ENCODE measurements at regions not wholly inside any gene's neighbourhood (a gene's known extent, or its start where the extent isn't known, plus 50 kb on each side); places are given as distances from the start of the nearest gene placed in this dataset.

DNA sequence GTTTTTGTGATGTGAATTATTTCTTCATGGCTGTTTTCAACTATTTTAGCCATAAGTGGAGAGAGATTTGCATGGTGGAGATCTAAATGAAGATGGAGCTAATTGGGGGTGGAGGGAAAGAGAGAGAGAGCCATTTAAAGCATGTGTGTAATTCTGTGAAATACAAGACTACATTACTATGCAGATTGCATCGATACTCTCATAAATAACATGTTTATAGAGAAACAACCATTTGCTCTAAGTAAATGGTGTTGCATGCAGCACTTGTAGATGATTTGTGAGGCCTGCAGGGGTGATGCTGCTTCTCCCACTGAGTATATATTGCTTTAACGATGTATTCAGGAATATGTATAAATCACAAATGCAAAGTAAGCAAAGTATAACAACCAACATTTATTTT is 270.2 kb upstream of the RIOK2 start:
- H3K4me1 ChIP-seq (ENCODE audit: insufficient read depth): no peaks in the 10 kb centered on the region
- no peaks in the 10 kb centered on the region; the same call in 1 of the 2 replicates for H3K9me2 ChIP-seq (ENCODE audit: insufficient read depth)
- no peaks in the 10 kb centered on the region for H3K36me3 ChIP-seq (ENCODE audit: low read depth)
- H3K9me3 ChIP-seq (ENCODE audit: low read depth): no peaks in the 10 kb centered on the region
- no peak overlapping the region for H3K4me2 ChIP-seq (ENCODE audit: unreplicated experiment)
- H3K27ac ChIP-seq: no peak overlapping the region
- DNase-seq: no peak
- no peaks in the 10 kb centered on the region for H3F3A ChIP-seq (ENCODE audit: insufficient read depth)
- WGBS, 2 experiments (ENCODE audit: low coverage in 1 of 2, low lambda C conversion rate in 2 of 2, missing lambda C conversion rate in 2 of 2): 20 to 37% methylated on average over 2 of the region's 2 CpGs
- no peak overlapping the region for H3K9ac ChIP-seq
- TF ChIP-seq EZH2phosphoT487 (IDR thresholded peaks at IDR 0.05; ENCODE audit: insufficient read depth, low read depth): no peak
- TF ChIP-seq EZH2 (IDR thresholded peaks at IDR 0.05; ENCODE audit: insufficient read depth, poor library complexity, severe bottlenecking): no peak
- in situ Hi-C loops (cut with MboI): no loop called here
- no peaks in the 10 kb centered on the region for H4K20me1 ChIP-seq (ENCODE audit: insufficient read depth)
- no peak overlapping the region for H3K4me3 ChIP-seq
- H2AFZ ChIP-seq: no peak overlapping the region
- H3K79me2 ChIP-seq (ENCODE audit: insufficient read depth): no peaks in the 10 kb centered on the region
- no peaks in the 10 kb centered on the region for H3K27me3 ChIP-seq (replicated peaks; ENCODE audit: insufficient read depth)

DNA sequence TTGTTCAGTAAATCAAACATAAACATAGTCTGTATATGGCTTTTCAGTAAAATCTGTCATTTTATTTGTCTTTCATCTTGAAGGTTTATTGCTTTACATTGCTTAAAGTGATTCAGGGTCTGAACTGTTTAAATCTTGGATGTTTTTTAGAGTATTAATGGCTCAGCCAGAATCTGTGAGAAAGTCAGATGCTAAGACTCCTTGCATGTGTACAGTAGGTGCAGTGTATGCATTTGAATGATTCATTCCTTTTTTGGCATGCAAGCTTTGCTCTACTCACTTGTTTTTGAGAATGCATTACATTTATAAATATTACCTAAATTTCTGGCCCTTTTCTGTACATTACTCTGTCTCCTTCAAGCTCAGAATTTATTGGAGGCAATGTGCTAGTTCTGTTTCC is 271.0 kb upstream of the RIOK2 start:
- H3K79me2 ChIP-seq (ENCODE audit: insufficient read depth): no peaks in the 10 kb centered on the region
- TF ChIP-seq EZH2phosphoT487 (IDR thresholded peaks at IDR 0.05; ENCODE audit: insufficient read depth, low read depth) (no peak), EZH2 (IDR thresholded peaks at IDR 0.05; ENCODE audit: insufficient read depth, poor library complexity, severe bottlenecking) (no peak)
- no peaks in the 10 kb centered on the region for H3K36me3 ChIP-seq (ENCODE audit: low read depth)
- in situ Hi-C loops (cut with MboI): no loop called here
- no peaks in the 10 kb centered on the region for H3K4me1 ChIP-seq (ENCODE audit: insufficient read depth)
- no peak overlapping the region for H3K27ac ChIP-seq
- no peaks in the 10 kb centered on the region for H3K9me3 ChIP-seq (ENCODE audit: low read depth)
- no peak for DNase-seq
- H3K27me3 ChIP-seq (replicated peaks; ENCODE audit: insufficient read depth): no peaks in the 10 kb centered on the region
- no peak overlapping the region for H3K4me3 ChIP-seq
- H3K9ac ChIP-seq: no peak overlapping the region
- H3K9me2 ChIP-seq (ENCODE audit: insufficient read depth): no peaks in the 10 kb centered on the region; the same call in 1 of the 2 replicates
- H2AFZ ChIP-seq: no peak overlapping the region
- no peaks in the 10 kb centered on the region for H3F3A ChIP-seq (ENCODE audit: insufficient read depth)
- H4K20me1 ChIP-seq (ENCODE audit: insufficient read depth): no peaks in the 10 kb centered on the region
- no peak overlapping the region for H3K4me2 ChIP-seq (ENCODE audit: unreplicated experiment)

DNA sequence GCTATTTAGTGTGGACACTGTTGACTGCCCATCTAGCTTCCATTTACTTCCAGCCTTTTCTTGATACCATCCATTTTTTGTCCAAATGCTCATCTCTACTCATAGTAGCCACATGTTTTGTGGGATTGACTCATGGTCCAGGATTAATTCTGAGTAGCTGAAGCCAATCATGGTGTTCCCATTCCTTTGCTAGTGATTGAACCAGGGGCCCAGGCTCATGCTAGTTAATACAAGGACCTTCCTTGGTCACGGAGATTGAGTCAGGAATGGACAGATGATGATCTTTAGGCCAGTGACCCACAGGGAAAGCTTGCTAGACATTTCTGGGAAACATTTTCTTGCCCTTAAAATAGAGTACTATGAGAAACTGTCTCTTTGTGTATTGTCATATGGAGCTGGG is 272.9 kb upstream of the RIOK2 start:
- Histone ChIP-seq H3K4me2 (ENCODE audit: unreplicated experiment) (no peak overlapping the region), H3K79me2 (ENCODE audit: insufficient read depth) (no peaks in the 10 kb centered on the region), H2AFZ (no peak overlapping the region), H3F3A (ENCODE audit: insufficient read depth) (no peaks in the 10 kb centered on the region), H3K4me3 (no peak overlapping the region), H3K9me2 (ENCODE audit: insufficient read depth) (no peaks in the 10 kb centered on the region; the same call in 1 of the 2 replicates), H3K4me1 (ENCODE audit: insufficient read depth) (no peaks in the 10 kb centered on the region), H3K27me3 (replicated peaks; ENCODE audit: insufficient read depth) (no peaks in the 10 kb centered on the region), H3K9me3 (ENCODE audit: low read depth) (no peaks in the 10 kb centered on the region), H3K36me3 (ENCODE audit: low read depth) (no peaks in the 10 kb centered on the region), H3K27ac (no peak overlapping the region), H3K9ac (no peak overlapping the region), H4K20me1 (ENCODE audit: insufficient read depth) (no peaks in the 10 kb centered on the region)
- no peak for DNase-seq
- in situ Hi-C loops (cut with MboI): no loop called here
- TF ChIP-seq EZH2 (IDR thresholded peaks at IDR 0.05; ENCODE audit: insufficient read depth, poor library complexity, severe bottlenecking) (no peak), EZH2phosphoT487 (IDR thresholded peaks at IDR 0.05; ENCODE audit: insufficient read depth, low read depth) (no peak)
- 50 to 57% methylated on average over 1 of the region's 1 CpG for WGBS, 2 experiments (ENCODE audit: low coverage in 1 of 2, low lambda C conversion rate in 2 of 2, missing lambda C conversion rate in 2 of 2)

DNA sequence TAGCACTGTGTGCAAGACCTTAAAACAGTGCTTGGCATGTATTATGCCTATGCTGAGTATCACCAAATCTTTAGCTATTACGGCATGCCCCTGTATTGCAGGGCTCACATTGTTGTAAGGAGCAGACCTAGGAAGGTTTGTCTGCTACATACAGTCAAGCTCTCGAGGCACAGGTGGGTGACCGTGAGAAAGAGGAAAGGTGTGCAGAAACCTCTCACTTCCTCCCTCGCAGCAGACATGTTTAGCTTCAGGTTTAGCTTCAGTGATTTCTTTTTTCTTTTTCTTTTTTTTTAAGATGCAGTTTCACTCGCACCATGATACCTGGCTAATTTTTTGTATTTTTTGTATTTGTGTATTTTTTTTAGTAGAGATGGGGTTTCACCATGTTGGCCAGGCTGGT is 275.8 kb upstream of the RIOK2 start:
- Histone ChIP-seq H3K9me2 (ENCODE audit: insufficient read depth) (no peaks in the 10 kb centered on the region; the same call in 1 of the 2 replicates), H3K4me1 (ENCODE audit: insufficient read depth) (no peaks in the 10 kb centered on the region), H3K79me2 (ENCODE audit: insufficient read depth) (no peaks in the 10 kb centered on the region), H3K27me3 (replicated peaks; ENCODE audit: insufficient read depth) (no peaks in the 10 kb centered on the region), H2AFZ (no peak overlapping the region), H3K4me3 (no peak overlapping the region), H3K9ac (no peak overlapping the region), H3F3A (ENCODE audit: insufficient read depth) (no peaks in the 10 kb centered on the region), H3K36me3 (ENCODE audit: low read depth) (no peaks in the 10 kb centered on the region), H3K27ac (no peak overlapping the region), H3K4me2 (ENCODE audit: unreplicated experiment) (no peak overlapping the region), H3K9me3 (ENCODE audit: low read depth) (no peaks in the 10 kb centered on the region), H4K20me1 (ENCODE audit: insufficient read depth) (no peaks in the 10 kb centered on the region)
- 75 to 77% methylated on average over 5 of the region's 5 CpGs for WGBS, 2 experiments (ENCODE audit: low coverage in 1 of 2, low lambda C conversion rate in 2 of 2, missing lambda C conversion rate in 2 of 2)
- TF ChIP-seq EZH2 (IDR thresholded peaks at IDR 0.05; ENCODE audit: insufficient read depth, poor library complexity, severe bottlenecking): no peak
- no peak for TF ChIP-seq EZH2phosphoT487 (IDR thresholded peaks at IDR 0.05; ENCODE audit: insufficient read depth, low read depth)
- in situ Hi-C loops (cut with MboI): no loop called here
- no peak for DNase-seq

DNA sequence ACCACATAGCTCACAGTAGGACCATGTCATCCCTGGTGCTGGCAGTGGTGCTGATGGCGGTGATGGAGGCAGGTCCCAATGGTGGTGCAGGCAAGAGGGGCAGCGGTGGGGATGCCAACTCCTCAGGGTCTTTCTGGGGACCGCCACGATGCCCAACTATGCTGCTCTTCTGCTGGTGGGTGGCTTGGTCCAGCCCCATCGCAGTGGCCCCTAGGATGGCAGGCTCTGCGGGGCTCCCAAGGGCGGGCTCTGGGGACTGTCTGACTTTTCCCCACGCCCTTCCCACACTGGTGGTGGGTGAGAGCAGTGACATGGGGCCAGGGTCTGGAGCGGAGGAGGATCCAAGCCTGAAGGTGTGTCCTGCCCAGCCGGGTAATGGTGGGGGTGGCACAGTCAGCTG is 288.9 kb upstream of the RIOK2 start:
- H3K79me2 ChIP-seq (ENCODE audit: insufficient read depth): no peaks in the 10 kb centered on the region
- no peak overlapping the region for H2AFZ ChIP-seq
- H3K36me3 ChIP-seq (ENCODE audit: low read depth): no peaks in the 10 kb centered on the region
- no peaks in the 10 kb centered on the region for H4K20me1 ChIP-seq (ENCODE audit: insufficient read depth)
- H3K9me2 ChIP-seq (ENCODE audit: insufficient read depth): no peaks in the 10 kb centered on the region
- no peak overlapping the region for H3K27ac ChIP-seq
- H3K27me3 ChIP-seq (replicated peaks; ENCODE audit: insufficient read depth): no peaks in the 10 kb centered on the region
- H3F3A ChIP-seq (ENCODE audit: insufficient read depth): no peaks in the 10 kb centered on the region
- DNase-seq: no peak
- no peak overlapping the region for H3K9ac ChIP-seq
- H3K9me3 ChIP-seq (ENCODE audit: low read depth): no peaks in the 10 kb centered on the region
- H3K4me2 ChIP-seq (ENCODE audit: unreplicated experiment): no peak overlapping the region
- H3K4me1 ChIP-seq (ENCODE audit: insufficient read depth): no peaks in the 10 kb centered on the region
- 66 to 72% methylated on average over 7 to 10 of the region's 10 CpGs for WGBS, 2 experiments (ENCODE audit: low coverage in 1 of 2, low lambda C conversion rate in 2 of 2, missing lambda C conversion rate in 2 of 2)
- in situ Hi-C loops (cut with MboI): no loop called here
- H3K4me3 ChIP-seq: no peak overlapping the region
- TF ChIP-seq EZH2 (IDR thresholded peaks at IDR 0.05; ENCODE audit: insufficient read depth, poor library complexity, severe bottlenecking) (no peak), EZH2phosphoT487 (IDR thresholded peaks at IDR 0.05; ENCODE audit: insufficient read depth, low read depth) (no peak)

All from GM23248 (cell line).